ENCODE measurements at regions not wholly inside any gene's neighbourhood (a gene's known extent, or its start where the extent isn't known, plus 50 kb on each side); places are given as distances from the start of the nearest gene placed in this dataset.
"Not testable (repeated sequence)": the region's sequence is repeated elsewhere in the genome, so short reads cannot be mapped to it uniquely, and the experiment has no call there.

- Histone ChIP-seq H3K27ac (no peak overlapping the region), H3K27me3 (peaks cover 0 to 3% of the 10 kb centered on the region in 2 donors), H3K36me3 (no peaks in the 10 kb centered on the region), H3K9me3 (no peaks in the 10 kb centered on the region), H3K4me3 (no peak overlapping the region), H3K4me1 (no peaks in the 10 kb centered on the region)
- ATAC-seq: no peak
- no peak for DNase-seq
- TF ChIP-seq CTCF (IDR thresholded peaks at IDR 0.05): no peak
- intact Hi-C loops (cut with DNase I): no loop called here
These were observed 367.4 kb downstream of the RPS6KC1 start for GRCh38 chr1:213418268-213419071.

- Histone ChIP-seq H3K4me1 (no peaks in the 10 kb centered on the region), H3K36me3 (no peaks in the 10 kb centered on the region), H3K4me3 (no peak overlapping the region), H3K27me3 (peaks cover 0 to 3% of the 10 kb centered on the region in 2 donors), H3K27ac (no peak overlapping the region), H3K9me3 (no peaks in the 10 kb centered on the region)
- intact Hi-C loops (cut with DNase I): no loop called here
- no peak for DNase-seq
- TF ChIP-seq CTCF (IDR thresholded peaks at IDR 0.05): no peak
- no peak for ATAC-seq
These were observed 368.5 kb downstream of the RPS6KC1 start for GRCh38 chr1:213419401-213420030.

GRCh38 chr1:213421178-213421577, 370.1 kb downstream of the RPS6KC1 start:
- ATAC-seq; H3K27ac ChIP-seq; H3K9me3 ChIP-seq; H3K36me3 ChIP-seq; intact Hi-C loops (cut with DNase I); H3K4me1 ChIP-seq; DNase-seq; H3K4me3 ChIP-seq; H3K27me3 ChIP-seq: not testable (repeated sequence)

- H3K36me3 ChIP-seq: no peaks in the 10 kb centered on the region
- no peaks in the 10 kb centered on the region for H3K4me1 ChIP-seq
- no peak for ATAC-seq
- no peak for TF ChIP-seq CTCF (IDR thresholded peaks at IDR 0.05)
- H3K27ac ChIP-seq: no peak overlapping the region
- H3K9me3 ChIP-seq: no peaks in the 10 kb centered on the region
- no peak overlapping the region for H3K4me3 ChIP-seq
- DNase-seq: no peak
- H3K27me3 ChIP-seq: peaks cover 0 to 3% of the 10 kb centered on the region in 2 donors
- intact Hi-C loops (cut with DNase I): no loop called here
These were observed 372.0 kb downstream of the RPS6KC1 start for GRCh38 chr1:213423041-213423440.

GRCh38 chr1:213423605-213424004, 372.6 kb downstream of the RPS6KC1 start:
- TF ChIP-seq CTCF (IDR thresholded peaks at IDR 0.05): no peak
- Histone ChIP-seq H3K9me3 (no peaks in the 10 kb centered on the region), H3K27ac (no peak overlapping the region), H3K27me3 (peaks cover 0 to 3% of the 10 kb centered on the region in 2 donors), H3K4me1 (no peaks in the 10 kb centered on the region), H3K36me3 (no peaks in the 10 kb centered on the region), H3K4me3 (no peak overlapping the region)
- peak in 2 of 4 donors; percentile 17 to 53 for DNase-seq
- intact Hi-C loops (cut with DNase I): no loop called here
- ATAC-seq: no peak

All from left lung (tissue), 4 donors.